ENCODE measurements at regions not wholly inside any gene's neighbourhood (a gene's known extent, or its start where the extent isn't known, plus 50 kb on each side); places are given as distances from the start of the nearest gene placed in this dataset.
A peak's percentile ranks its signal among the peaks of the same experiment; 100 is the strongest.
"Not testable (repeated sequence)": the region's sequence is repeated elsewhere in the genome, so short reads cannot be mapped to it uniquely, and the experiment has no call there.

DNA sequence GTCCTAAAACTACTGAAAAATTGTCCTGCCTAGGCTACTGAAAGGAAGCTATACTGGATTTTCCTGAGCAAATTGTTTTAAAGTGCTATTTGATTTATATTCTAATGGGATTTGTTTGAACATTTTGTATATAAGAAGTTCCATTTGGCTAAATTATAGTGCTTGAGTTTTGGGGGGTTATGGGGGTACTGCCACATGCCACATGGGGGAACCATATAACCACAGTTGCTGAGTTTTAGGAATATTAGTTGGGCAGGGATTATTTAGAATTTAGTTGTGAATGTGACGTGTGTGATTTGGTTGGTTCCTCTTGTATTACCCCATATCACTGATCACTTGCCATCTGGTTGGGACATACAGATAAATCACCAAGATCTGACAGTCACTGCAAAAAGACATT, 224.5 kb upstream of the TAPT1 start:
- DNase-seq: no peak

DNA sequence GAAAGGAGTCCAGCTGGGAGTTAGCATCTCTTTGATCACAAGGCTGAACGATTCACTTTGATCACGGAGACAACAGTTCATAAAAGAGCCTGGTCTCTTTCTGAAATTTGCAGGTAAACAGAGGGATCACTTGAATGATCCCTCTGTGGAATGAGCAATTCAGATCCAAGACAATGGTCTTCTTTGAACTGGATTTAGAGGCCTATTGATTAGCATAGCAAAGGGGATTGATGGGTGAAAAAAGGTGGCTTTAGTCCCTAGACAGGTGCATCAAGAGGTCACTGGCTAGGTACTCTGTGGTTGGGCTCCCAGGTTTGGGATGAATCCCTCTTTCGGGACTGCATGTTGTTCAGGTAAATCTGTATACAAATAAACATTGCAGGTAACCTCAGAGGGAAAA, 223.8 kb upstream of the TAPT1 start:
- DNase-seq: no peak

DNA sequence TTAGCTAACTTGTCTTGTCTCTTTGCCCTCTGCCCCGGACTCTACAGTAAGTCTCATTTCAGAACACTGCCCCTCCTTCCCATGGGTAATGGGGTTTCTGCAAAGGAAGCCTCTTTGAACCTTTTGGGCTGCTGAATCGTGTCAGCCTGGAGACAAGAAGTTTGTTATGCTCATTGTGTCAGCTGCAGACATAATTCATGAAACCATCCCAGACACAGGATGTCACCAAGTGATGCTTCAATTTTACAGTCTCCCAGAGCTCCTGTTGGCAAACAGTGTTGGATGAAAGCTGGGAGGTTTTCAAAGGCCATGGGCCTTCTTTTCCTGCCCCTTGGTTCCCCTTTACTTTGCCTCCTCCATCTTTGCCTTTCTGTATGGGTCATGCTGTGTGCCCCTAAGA, 223.1 kb upstream of the TAPT1 start:
- no peak for DNase-seq

DNA sequence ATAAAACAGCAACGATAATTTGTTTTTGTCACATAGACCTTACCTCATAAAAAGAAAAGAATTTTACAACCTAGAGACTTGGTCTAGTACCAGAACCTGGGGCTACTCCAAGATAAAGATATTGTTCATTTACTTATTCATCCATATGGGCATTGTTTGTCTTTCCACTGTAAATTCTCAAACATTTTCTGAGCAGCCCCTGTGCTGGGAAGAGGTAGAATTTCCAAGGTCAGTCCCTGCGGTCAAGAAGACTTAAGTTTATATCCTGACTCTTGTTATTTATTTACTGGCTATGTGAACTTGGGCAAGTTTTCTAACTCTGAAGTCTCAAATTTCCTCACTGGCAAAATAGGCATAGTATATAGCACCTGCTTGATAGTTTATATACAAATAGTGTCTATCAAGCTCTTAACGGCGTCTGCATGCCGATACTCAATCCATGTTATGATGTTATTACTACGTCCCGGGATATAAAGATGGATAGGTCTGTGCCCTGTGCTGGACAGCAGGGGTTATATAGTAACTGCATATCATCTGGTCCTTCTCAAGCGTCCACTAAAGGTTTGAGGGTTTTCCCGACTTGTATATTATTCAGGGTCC, 222.1 kb upstream of the TAPT1 start:
- DNase-seq: no peak

GRCh38 chr4:16443504-16444088, 217.3 kb upstream of the TAPT1 start:
- DNase-seq: peak in 1 of 56 donors; percentile 7

GRCh38 chr4:16442296-16442695, 216.0 kb upstream of the TAPT1 start:
- DNase-seq: no peak

DNA sequence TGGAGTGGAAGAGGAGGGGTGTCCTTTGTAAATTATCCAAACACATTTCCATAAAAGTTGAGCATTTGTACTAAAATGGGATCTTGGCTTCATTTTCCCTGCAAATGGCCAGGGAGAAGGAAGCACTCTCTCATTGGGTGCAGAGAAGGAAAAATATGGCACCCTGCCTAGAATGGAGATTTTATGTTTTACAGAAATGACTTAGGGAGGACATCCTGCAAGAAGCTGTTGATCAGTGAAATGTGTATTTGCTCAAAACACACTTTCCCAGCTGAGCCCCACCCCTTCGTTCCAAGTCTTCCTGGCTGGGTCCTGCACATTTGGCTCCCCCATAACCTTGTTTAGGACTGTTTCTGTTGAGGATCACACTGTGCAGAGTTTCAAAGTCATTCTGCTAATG, 213.5 kb upstream of the TAPT1 start:
- DNase-seq: no peak

DNA sequence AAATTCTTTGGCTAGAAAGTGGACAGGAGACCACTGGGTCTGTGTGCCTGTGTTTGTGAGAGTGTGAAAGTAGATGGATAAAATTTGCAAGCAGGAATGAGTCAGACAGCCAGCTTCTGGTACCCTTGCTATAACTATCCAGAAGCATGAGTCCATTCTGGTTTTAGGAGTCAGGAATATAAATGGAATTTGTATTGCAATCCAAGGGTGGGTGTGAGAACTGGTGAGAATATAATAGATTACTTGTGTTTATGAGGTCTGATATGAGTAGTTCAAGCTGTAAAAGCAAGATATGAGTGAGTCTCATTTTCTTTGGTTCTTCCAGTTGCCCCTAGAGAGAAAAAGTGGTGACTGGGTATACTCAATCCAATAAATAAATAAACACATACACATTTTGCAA, 212.7 kb upstream of the TAPT1 start:
- no peak for DNase-seq

DNA sequence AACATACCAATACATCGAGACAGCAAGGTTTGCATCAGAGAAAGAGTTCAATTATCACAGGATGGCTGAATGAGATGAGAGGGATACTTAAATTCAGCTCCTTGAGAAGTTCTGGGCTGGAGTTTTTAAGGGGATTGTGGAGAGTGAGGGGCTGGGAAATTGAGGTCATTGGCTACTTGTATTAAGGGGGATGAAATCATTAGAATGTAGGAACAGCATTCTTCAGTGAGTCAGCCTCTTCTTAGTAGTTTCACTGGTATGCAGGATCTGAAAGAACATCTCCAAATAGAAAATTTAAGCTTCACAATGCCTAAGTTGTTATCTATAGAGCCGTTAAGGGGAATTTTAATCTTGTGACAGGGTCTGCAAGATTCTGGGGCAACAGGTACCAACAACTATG, 211.6 kb upstream of the TAPT1 start:
- DNase-seq: no peak

GRCh38 chr4:16431866-16432265, 205.6 kb upstream of the TAPT1 start:
- no peak for DNase-seq

- DNase-seq: no peak
These were observed 192.5 kb upstream of the TAPT1 start for GRCh38 chr4:16418814-16419213.

- DNase-seq: no peak
These were observed 190.9 kb upstream of the TAPT1 start for GRCh38 chr4:16417198-16417597.

GRCh38 chr4:16416601-16417000, 190.3 kb upstream of the TAPT1 start:
- no peak for DNase-seq

GRCh38 chr4:16415751-16416150, 189.5 kb upstream of the TAPT1 start:
- DNase-seq: no peak

- DNase-seq: peak in 12 of 56 donors; percentile 1 to 42 (median 7)
These were observed 187.7 kb upstream of the TAPT1 start for GRCh38 chr4:16413814-16414555.

DNA sequence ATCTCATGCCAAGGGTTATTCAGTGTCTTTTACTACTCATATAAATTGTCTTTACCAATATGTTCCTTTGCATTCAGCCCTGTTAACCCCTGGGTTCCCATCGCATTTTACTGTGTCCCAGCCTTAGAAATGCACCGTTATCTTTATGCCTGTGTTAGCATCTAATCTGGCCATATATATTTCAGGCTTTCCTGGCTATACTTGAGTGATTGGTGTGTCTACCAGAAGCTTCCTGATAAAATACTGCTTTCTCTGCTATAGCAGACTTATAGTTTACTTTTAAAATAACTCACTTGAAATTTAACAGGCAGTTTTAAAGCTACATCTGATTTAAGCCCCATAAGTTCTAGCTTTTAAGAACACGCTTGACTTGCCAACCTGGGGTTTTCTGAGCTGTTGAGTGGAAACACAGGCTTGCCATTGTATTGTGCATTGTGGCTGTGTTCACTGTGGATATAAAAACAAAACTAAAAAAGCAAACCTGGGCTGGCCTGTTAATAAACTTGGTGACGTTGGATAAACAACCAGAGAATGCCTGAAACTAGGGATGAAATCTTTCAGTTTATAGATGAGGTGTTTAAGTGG, 185.3 kb upstream of the TAPT1 start:
- no peak for DNase-seq

- DNase-seq: not testable (repeated sequence)
These were observed 166.9 kb upstream of the TAPT1 start for GRCh38 chr4:16393216-16393615.

GRCh38 chr4:16391196-16391595, 164.9 kb upstream of the TAPT1 start:
- DNase-seq: no peak

DNA sequence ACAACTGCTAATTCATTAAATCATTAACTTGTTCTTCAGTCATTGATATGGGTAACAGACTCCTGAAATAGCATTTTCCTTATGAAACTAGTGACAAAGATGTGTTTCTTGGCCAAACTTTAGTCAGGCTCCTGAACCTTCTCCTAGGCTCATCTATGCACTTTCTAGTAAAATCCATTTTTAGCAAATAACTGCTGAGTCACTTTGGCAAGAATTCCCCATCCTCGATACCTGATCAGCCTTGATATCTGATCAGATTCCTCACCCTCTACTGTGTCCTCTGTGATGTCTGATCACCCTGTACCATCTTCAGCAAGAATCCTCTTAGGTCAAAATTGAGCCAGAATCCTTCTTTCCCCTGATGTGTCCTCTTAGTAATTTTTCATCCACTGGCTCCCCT, 161.2 kb upstream of the TAPT1 start:
- no peak for DNase-seq

- DNase-seq: no peak
These were observed 160.5 kb upstream of the TAPT1 start for GRCh38 chr4:16386711-16387320.

GRCh38 chr4:16384576-16384975, 158.3 kb upstream of the TAPT1 start:
- no peak for DNase-seq

DNA sequence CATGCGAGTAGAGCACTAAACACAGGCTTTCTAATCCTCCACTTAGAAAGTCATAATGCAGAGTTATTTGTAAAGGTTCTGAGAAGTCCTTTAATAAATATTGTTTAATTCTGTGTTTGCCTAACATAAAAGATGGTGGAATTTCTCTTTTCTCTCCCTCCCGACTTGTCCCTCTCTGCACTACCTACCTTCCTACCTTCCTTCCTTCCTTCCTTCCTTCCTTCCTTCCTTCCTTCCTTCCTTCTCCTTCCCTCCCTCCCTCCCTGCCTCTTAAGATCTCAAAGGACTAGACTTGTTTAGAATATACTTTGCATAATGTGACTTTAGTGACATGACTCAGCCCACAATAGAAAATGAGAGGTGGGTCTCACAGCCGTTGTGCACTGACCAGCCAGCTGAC, 156.3 kb upstream of the TAPT1 start:
- DNase-seq: no peak
